ENCODE measurements at regions not wholly inside any gene's neighbourhood (a gene's known extent, or its start where the extent isn't known, plus 50 kb on each side); places are given as distances from the start of the nearest gene placed in this dataset.
"Not testable (repeated sequence)": the region's sequence is repeated elsewhere in the genome, so short reads cannot be mapped to it uniquely, and the experiment has no call there.

- peaks cover 14% of the 10 kb centered on the region for H3K9me3 Mint-ChIP-seq
- not testable (repeated sequence) for H3K27ac Mint-ChIP-seq; H3K4me1 Mint-ChIP-seq; H3K36me3 Mint-ChIP-seq (ENCODE audit: low read depth); H3K4me3 Mint-ChIP-seq; DNase-seq; ATAC-seq; H3K27me3 Mint-ChIP-seq
These were observed 178.1 kb upstream of the CLINT1 start for GRCh38 chr5:158036983-158037595.

- H3K4me3 Mint-ChIP-seq; H3K36me3 Mint-ChIP-seq (ENCODE audit: low read depth); ATAC-seq; H3K27me3 Mint-ChIP-seq; H3K27ac Mint-ChIP-seq; DNase-seq; H3K4me1 Mint-ChIP-seq: not testable (repeated sequence)
- peaks cover 14% of the 10 kb centered on the region for H3K9me3 Mint-ChIP-seq
These were observed 175.6 kb upstream of the CLINT1 start for GRCh38 chr5:158034586-158034985.

GRCh38 chr5:158033724-158034123 lies 174.8 kb upstream of the CLINT1 start:
- DNase-seq (no peak), ATAC-seq (no peak)
- H3K36me3 Mint-ChIP-seq (ENCODE audit: low read depth), result no peaks in the 10 kb centered on the region
- no peak overlapping the region for H3K4me3 Mint-ChIP-seq
- peaks cover 1% of the 10 kb centered on the region for H3K4me1 Mint-ChIP-seq
- H3K27ac Mint-ChIP-seq, result no peak overlapping the region
- H3K27me3 Mint-ChIP-seq, result peaks cover 10% of the 10 kb centered on the region
- H3K9me3 Mint-ChIP-seq, result peaks cover 14% of the 10 kb centered on the region

- DNase-seq, result no peak
- Mint-ChIP-seq H3K36me3 (ENCODE audit: low read depth) (no peaks in the 10 kb centered on the region), H3K9me3 (peaks cover 14% of the 10 kb centered on the region), H3K4me3 (no peak overlapping the region), H3K4me1 (peaks cover 1% of the 10 kb centered on the region), H3K27me3 (peaks cover 10% of the 10 kb centered on the region), H3K27ac (no peak overlapping the region)
- no peak for ATAC-seq
These were observed 174.1 kb upstream of the CLINT1 start for GRCh38 chr5:158033076-158033475.

- peaks cover 1% of the 10 kb centered on the region for H3K4me1 Mint-ChIP-seq
- H3K36me3 Mint-ChIP-seq (ENCODE audit: low read depth), result no peaks in the 10 kb centered on the region
- ATAC-seq (no peak), DNase-seq (no peak)
- H3K4me3 Mint-ChIP-seq, result no peak overlapping the region
- peaks cover 14% of the 10 kb centered on the region for H3K9me3 Mint-ChIP-seq
- peaks cover 10% of the 10 kb centered on the region for H3K27me3 Mint-ChIP-seq
- no peak overlapping the region for H3K27ac Mint-ChIP-seq
These were observed 173.3 kb upstream of the CLINT1 start for GRCh38 chr5:158032246-158032645.

GRCh38 chr5:158027806-158028775 lies 169.1 kb upstream of the CLINT1 start:
- DNase-seq (no peak), ATAC-seq (no peak)
- Mint-ChIP-seq H3K9me3 (no peaks in the 10 kb centered on the region), H3K27ac (no peak overlapping the region), H3K4me3 (no peak overlapping the region), H3K27me3 (peaks cover 21% of the 10 kb centered on the region), H3K4me1 (peaks cover 1% of the 10 kb centered on the region), H3K36me3 (ENCODE audit: low read depth) (no peaks in the 10 kb centered on the region)

- Mint-ChIP-seq H3K27ac (no peak overlapping the region), H3K36me3 (ENCODE audit: low read depth) (no peaks in the 10 kb centered on the region), H3K9me3 (no peaks in the 10 kb centered on the region), H3K4me3 (no peak overlapping the region), H3K27me3 (peaks cover 22% of the 10 kb centered on the region), H3K4me1 (no peaks in the 10 kb centered on the region)
- ATAC-seq, result no peak
- no peak for DNase-seq
These were observed 167.5 kb upstream of the CLINT1 start for GRCh38 chr5:158026304-158027031.

- Mint-ChIP-seq H3K4me3 (no peak overlapping the region), H3K4me1 (no peaks in the 10 kb centered on the region), H3K36me3 (ENCODE audit: low read depth) (no peaks in the 10 kb centered on the region), H3K27me3 (peaks cover 23% of the 10 kb centered on the region), H3K27ac (no peak overlapping the region), H3K9me3 (no peaks in the 10 kb centered on the region)
- no peak for DNase-seq
- ATAC-seq, result no peak
These were observed 164.3 kb upstream of the CLINT1 start for GRCh38 chr5:158023266-158023665.

GRCh38 chr5:158022837-158023236 lies 163.9 kb upstream of the CLINT1 start:
- no peaks in the 10 kb centered on the region for H3K9me3 Mint-ChIP-seq
- no peak for ATAC-seq
- H3K27ac Mint-ChIP-seq, result no peak overlapping the region
- H3K4me1 Mint-ChIP-seq, result no peaks in the 10 kb centered on the region
- peaks cover 23% of the 10 kb centered on the region for H3K27me3 Mint-ChIP-seq
- no peak overlapping the region for H3K4me3 Mint-ChIP-seq
- DNase-seq, result no peak
- no peaks in the 10 kb centered on the region for H3K36me3 Mint-ChIP-seq (ENCODE audit: low read depth)

- Mint-ChIP-seq H3K27me3 (peaks cover 23% of the 10 kb centered on the region), H3K4me1 (no peaks in the 10 kb centered on the region), H3K27ac (no peak overlapping the region), H3K4me3 (no peak overlapping the region), H3K36me3 (ENCODE audit: low read depth) (no peaks in the 10 kb centered on the region), H3K9me3 (no peaks in the 10 kb centered on the region)
- DNase-seq, result no peak
- no peak for ATAC-seq
These were observed 163.4 kb upstream of the CLINT1 start for GRCh38 chr5:158022393-158022792.

GRCh38 chr5:158020555-158021418 lies 161.8 kb upstream of the CLINT1 start:
- no peak for ATAC-seq
- Mint-ChIP-seq H3K27ac (no peak overlapping the region), H3K4me3 (no peak overlapping the region), H3K36me3 (ENCODE audit: low read depth) (no peaks in the 10 kb centered on the region), H3K9me3 (no peaks in the 10 kb centered on the region), H3K27me3 (peaks cover 23% of the 10 kb centered on the region), H3K4me1 (no peaks in the 10 kb centered on the region)
- DNase-seq, result no peak

- DNase-seq (no peak), ATAC-seq (no peak)
- Mint-ChIP-seq H3K27ac (no peak overlapping the region), H3K4me3 (no peak overlapping the region), H3K27me3 (peaks cover 8% of the 10 kb centered on the region), H3K36me3 (ENCODE audit: low read depth) (no peaks in the 10 kb centered on the region), H3K4me1 (no peaks in the 10 kb centered on the region), H3K9me3 (no peaks in the 10 kb centered on the region)
These were observed 158.5 kb upstream of the CLINT1 start for GRCh38 chr5:158017469-158017868.

- Mint-ChIP-seq H3K27ac (no peak overlapping the region), H3K36me3 (ENCODE audit: low read depth) (no peaks in the 10 kb centered on the region), H3K9me3 (no peaks in the 10 kb centered on the region), H3K4me3 (no peak overlapping the region), H3K27me3 (no peaks in the 10 kb centered on the region), H3K4me1 (no peaks in the 10 kb centered on the region)
- DNase-seq (no peak), ATAC-seq (no peak)
These were observed 155.4 kb upstream of the CLINT1 start for GRCh38 chr5:158014372-158014771.

GRCh38 chr5:158013939-158014338 lies 155.0 kb upstream of the CLINT1 start:
- H3K36me3 Mint-ChIP-seq (ENCODE audit: low read depth), result no peaks in the 10 kb centered on the region
- H3K4me1 Mint-ChIP-seq, result no peaks in the 10 kb centered on the region
- H3K27ac Mint-ChIP-seq, result no peak overlapping the region
- DNase-seq (no peak), ATAC-seq (no peak)
- no peaks in the 10 kb centered on the region for H3K9me3 Mint-ChIP-seq
- no peaks in the 10 kb centered on the region for H3K27me3 Mint-ChIP-seq
- no peak overlapping the region for H3K4me3 Mint-ChIP-seq
